ENCODE measurements at regions not wholly inside any gene's neighbourhood (a gene's known extent, or its start where the extent isn't known, plus 50 kb on each side); places are given as distances from the start of the nearest gene placed in this dataset.

GRCh38 chr2:118320658-118321057 lies 232.4 kb downstream of the INSIG2 start:
- TF ChIP-seq EP300 (IDR thresholded peaks at IDR 0.05) (no peak), POLR2A (IDR thresholded peaks at IDR 0.05; ENCODE audit: low read depth) (no peak)

All from esophagus muscularis mucosa (tissue), 2 donors.